SKM-1 (cell line): ENCODE measurements at regions not wholly inside any gene's neighbourhood (a gene's known extent, or its start where the extent isn't known, plus 50 kb on each side); places are given as distances from the start of the nearest gene placed in this dataset.

Experiments used
- DNase-seq: peaks from one replicate; lab custom pipeline; 2025; ENCODE audit not compliant: unreplicated experiment; lab: John Stamatoyannopoulos, UW

DNA sequence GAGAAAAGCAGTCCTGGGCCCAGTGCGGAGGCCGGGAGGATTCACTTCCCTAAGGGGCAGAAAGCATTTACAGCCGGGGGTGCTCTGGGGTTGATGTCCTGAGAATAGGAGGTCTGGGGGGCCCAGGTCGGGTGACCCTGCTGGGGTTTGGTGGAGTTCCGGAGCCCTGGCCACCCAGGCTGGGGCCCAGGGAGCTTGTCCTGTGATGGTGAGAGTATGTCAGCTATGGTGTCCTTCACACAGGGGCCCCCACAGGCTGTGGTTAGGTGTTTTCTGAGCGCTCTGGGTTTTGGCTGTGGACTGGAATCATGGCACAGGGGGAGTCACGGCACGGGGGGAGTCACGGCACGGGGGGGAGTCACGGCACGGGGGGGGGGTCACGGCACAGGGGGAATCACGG lies 54.5 kb upstream of the TMEM18 start:
- DNase-seq = no peak

DNA sequence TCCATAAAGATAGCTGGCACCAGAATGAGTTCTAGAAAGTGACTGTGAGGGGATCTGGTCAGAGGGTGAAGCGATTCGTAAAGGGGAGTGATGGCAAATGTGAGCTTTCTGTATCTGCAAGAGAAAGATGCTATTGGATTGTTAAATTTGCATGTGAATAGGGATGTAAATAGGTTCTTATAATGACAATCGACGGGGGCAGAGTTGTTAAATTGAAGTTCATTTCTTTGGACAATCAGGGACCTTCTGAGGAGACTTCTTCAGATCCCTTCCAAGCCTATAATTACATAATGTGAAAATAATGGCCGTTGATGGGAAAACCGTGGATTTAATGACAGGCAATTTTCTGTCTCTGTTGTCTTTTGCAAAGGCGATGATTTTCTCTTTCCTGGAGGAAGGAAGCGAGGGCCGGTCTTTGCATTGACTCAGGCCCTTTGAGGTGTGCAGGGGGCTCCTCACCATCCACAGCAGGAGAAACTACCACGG lies 52.2 kb upstream of the TMEM18 start:
- DNase-seq = no peak

DNA sequence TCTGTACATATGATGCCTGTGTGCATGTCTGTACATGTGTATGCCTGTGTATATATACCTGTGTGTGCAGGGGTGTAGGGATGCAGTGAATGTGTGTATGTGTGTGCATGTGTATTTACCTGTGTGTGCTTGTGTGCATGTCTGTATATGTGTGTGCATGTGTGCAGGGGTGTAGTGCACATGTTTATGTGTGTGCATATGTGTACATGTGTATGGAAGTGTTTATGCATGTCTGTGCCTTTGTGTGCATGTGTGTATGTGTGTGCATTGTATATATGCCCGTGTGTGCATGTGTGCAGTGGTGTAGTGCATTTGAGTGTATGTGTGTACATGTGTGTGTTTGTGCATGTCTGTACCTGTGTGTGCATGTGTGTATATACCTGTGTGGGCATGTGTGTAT lies 51.0 kb upstream of the TMEM18 start:
- DNase-seq = no peak

DNA sequence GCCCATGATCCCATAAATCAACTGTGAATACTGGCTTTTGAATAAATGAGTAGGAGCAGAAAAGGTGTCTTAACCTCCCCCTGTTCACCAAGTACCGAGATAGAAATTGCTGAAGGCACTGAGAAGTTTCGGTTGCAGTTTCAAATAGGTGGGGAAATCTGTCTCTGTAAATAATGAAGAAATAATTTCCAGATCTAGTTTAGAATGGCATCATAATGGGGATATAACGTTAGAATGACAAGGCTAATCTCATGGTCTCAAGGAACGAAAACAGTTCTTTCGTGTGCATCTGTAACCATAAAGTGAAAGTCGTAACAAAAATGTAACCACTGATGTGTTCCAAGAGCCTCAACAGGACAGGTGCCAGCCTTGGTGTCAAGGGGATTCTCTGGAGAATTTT lies 49.9 kb upstream of the TMEM18 start:
- DNase-seq = no peak
